HG03558 (cell line): ENCODE measurements at regions not wholly inside any gene's neighbourhood (a gene's known extent, or its start where the extent isn't known, plus 50 kb on each side); places are given as distances from the start of the nearest gene placed in this dataset.
"Not testable (repeated sequence)": the region's sequence is repeated elsewhere in the genome, so short reads cannot be mapped to it uniquely, and the experiment has no call there.

Experiments used
- ATAC-seq: cut with Tn5 transposase; IDR thresholded peaks from one replicate; pipeline ENCODE4 v1.9.1; 2021; ENCODE audit warnings: moderate number of reproducible peaks; ENCODE audit not compliant: unreplicated experiment; ENCODE audit errors: extremely low read depth

DNA sequence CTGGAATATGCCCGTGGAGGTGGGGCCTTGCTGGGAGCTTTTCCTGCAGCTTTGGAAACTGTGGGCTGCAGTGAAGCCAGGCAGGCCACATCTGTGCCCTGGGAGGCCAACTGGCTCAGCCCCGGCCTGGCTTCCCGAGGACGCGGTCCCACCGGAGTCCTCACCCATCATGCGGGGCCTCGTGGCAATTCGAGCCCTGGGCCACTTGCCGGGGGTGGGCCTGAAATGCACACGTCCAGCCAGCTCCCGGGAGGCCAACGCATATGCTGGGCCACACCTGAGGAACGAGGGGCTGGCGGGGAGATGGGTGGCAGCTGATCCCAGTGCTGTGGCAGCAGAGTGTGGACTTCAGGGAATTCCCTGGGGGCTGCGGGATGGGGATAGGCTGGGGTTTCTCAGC, 172.4 kb upstream of the GSE1 start:
- ATAC-seq, result no peak

DNA sequence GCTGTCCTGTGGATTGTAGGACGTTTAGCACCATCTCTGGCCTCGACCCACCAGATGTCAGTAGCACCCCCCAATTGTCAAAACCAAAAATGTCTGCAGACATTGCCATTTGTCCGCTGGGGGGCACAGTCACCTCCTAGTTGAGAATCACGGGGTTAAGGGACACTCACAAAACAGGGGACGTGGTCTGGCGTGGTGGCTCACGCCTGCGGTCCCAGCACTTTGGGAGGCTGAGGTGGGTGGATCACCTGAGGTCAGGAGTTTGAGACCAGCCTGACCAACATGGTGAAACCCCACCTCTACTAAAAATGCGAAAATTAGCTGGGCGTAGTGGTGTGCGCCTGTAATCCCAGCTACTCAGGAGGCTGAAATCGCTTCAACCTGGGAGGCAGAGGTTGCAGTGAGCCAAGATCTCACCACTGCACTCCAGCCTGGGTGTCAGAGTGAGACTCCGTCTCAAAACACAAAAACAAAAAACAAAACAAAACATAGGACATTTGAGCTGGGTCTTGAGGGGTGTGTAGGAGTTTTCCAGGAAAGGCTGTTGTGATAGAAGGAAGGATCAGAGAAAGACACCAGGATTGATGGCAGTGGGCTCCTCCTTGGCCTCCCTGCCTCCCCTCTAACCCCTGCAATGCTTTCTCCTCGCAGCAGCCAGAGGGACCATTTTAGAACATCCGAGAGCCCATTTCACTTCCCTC, 171.8 kb upstream of the GSE1 start:
- ATAC-seq, result no peak

- no peak for ATAC-seq
Measured at GRCh38 chr16:85441890-85442670, 171.0 kb upstream of the GSE1 start.

GRCh38 chr16:85443116-85443515, 170.0 kb upstream of the GSE1 start:
- no peak for ATAC-seq

- ATAC-seq, result no peak
Measured at GRCh38 chr16:85443531-85443930, 169.6 kb upstream of the GSE1 start.

GRCh38 chr16:85445064-85445778, 167.9 kb upstream of the GSE1 start:
- no peak for ATAC-seq

- ATAC-seq, result no peak
Measured at GRCh38 chr16:85445779-85446222, 167.3 kb upstream of the GSE1 start.

DNA sequence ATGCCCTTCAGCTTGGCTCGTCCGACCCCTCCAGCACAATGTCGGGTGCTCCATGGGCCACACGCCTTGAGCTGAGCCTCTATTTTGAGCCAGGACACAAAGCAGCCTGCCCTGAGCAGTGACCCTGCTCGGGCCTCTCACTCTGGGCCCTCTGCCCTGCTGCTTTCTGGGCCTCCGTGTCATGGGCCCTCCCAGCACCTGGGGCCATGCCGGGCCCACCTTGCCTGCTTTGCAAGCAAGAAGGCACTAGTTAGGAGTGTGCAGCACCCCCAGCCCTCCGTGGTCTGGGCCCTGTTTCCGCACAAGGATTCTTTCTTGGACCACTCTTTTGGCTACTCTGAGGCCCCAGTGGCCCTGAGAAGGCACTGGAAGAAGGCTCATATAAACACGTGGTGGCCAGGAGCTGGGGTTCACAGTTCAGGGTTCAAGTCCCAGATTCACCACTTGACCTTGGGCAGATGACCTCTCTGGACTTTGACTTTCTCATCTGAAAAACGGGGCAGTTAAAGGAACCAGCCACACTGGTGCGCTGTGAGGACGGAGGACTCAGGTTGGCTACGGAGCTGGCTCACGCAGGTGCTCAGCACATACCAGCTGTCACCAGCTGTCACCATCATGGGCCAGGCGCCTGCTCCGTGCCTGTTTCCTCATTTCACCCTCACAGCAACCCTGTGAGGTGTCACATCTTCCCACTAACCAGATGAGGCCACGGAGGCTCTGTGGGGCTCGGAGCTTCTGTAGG, 166.0 kb upstream of the GSE1 start:
- peak; percentile 49 for ATAC-seq

- ATAC-seq, result no peak
Measured at GRCh38 chr16:85447693-85448313, 165.3 kb upstream of the GSE1 start.

DNA sequence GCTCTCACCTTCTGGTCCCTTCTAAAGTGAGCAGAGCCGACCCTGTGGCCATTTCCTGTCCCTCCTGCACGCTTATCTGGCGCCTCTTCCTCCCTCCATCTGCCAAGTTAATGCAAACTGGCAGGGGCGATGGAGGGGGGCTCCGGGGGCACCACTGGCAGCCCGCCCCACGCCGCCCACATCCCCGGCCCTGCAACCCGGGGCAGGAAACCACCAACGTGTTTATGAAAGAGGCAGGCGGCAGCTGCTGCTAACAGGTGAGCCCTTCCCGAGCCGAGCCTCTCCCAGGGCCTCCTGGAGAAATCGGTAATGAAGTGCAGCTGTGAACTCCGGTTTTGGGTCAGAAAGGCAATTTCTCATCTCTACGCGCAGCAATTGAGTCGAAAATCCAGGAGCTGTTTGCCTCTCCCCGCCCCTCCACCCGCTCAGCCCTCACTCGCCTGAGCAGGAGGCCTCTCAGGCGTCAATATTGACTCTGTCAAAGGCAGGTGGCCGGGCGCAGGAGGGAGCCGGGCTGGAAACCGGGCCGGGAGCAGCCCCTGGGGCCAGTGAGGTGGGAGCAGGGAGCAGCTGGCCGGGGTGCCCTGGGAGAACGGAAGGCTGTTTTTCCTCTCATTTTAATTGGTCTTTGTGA, 164.4 kb upstream of the GSE1 start:
- no peak for ATAC-seq

DNA sequence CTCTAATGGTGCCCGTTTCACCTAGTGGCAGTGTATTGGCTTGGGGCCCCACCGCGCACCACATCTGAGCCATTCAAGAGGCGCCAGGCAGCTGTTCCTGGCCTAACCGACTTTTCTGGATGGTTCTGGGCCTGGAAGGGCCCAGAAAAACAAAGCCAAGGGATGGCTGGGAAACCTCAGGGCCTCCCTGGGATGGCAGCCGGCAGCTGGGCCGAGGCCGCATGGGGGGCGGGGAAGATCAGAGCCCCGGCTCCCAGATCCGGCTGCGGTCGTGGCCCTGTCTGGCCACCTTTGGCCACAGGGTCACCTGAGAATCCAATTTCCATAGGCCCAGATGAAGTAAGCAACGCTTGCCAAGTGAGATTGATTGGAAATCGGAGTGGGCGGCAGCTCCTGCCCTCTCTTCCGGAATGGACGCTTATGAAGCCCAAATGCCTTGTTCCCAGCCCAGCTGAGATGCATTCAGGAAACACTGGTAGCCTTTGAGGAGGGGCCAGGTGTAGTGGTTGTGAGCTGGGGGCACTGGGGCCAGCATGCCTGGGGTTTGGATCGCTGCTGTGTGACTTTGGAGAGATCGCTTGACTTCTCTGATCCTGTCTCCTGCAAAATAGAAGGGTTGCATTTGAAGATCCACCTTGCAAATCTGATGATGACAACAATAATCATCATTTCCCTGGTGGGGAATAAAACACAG, 163.8 kb upstream of the GSE1 start:
- no peak for ATAC-seq

- no peak for ATAC-seq
Measured at GRCh38 chr16:85449885-85450245, 163.3 kb upstream of the GSE1 start.

DNA sequence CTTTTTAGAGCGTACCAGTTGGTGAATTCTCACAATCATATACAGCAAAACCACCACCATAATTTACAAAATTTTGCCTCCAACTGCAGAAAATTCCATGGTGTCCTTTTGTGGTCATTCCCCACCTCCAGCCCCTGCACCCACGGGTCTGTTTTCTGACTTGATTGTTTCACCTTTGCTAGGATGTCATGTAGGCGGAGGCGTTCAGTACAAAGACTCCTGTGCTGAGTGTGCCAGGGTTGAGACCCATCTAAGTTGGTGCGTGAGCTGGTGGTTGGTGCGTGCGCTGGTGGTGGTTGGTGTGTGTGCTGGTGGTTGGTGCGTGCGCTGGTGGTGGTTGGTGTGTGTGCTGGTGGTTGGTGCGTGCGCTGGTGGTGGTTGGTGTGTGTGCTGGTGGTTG, 162.0 kb upstream of the GSE1 start:
- not testable (repeated sequence) for ATAC-seq

- no peak for ATAC-seq
Measured at GRCh38 chr16:85451641-85452363, 161.3 kb upstream of the GSE1 start.

- no peak for ATAC-seq
Measured at GRCh38 chr16:85452364-85453193, 160.5 kb upstream of the GSE1 start.

- ATAC-seq, result no peak
Measured at GRCh38 chr16:85453194-85453678, 159.9 kb upstream of the GSE1 start.

GRCh38 chr16:85453703-85454102, 159.4 kb upstream of the GSE1 start:
- ATAC-seq, result no peak
